ENCODE measurements at regions not wholly inside any gene's neighbourhood (a gene's known extent, or its start where the extent isn't known, plus 50 kb on each side); places are given as distances from the start of the nearest gene placed in this dataset.

DNA sequence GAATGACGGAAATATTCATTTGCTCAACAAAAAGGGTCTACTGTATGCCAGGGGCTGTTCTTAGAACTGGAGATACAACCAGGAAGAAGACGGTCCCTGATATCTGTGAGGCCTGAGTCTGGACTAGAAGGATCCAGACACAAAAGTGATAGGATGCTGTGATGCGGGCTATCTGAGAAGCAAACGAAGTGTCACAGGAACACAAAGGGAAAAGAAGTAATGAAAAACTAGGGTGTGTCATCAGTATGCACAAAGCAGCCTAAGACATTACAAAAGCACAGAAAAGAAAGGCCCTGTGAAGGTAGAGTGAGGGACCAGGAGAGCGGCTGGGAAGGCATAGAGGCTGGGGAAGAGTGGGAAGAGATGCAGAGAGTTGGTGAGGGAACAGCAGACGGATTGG is 63.3 kb upstream of the C3orf80 start:
- TF ChIP-seq, protein P1, sequence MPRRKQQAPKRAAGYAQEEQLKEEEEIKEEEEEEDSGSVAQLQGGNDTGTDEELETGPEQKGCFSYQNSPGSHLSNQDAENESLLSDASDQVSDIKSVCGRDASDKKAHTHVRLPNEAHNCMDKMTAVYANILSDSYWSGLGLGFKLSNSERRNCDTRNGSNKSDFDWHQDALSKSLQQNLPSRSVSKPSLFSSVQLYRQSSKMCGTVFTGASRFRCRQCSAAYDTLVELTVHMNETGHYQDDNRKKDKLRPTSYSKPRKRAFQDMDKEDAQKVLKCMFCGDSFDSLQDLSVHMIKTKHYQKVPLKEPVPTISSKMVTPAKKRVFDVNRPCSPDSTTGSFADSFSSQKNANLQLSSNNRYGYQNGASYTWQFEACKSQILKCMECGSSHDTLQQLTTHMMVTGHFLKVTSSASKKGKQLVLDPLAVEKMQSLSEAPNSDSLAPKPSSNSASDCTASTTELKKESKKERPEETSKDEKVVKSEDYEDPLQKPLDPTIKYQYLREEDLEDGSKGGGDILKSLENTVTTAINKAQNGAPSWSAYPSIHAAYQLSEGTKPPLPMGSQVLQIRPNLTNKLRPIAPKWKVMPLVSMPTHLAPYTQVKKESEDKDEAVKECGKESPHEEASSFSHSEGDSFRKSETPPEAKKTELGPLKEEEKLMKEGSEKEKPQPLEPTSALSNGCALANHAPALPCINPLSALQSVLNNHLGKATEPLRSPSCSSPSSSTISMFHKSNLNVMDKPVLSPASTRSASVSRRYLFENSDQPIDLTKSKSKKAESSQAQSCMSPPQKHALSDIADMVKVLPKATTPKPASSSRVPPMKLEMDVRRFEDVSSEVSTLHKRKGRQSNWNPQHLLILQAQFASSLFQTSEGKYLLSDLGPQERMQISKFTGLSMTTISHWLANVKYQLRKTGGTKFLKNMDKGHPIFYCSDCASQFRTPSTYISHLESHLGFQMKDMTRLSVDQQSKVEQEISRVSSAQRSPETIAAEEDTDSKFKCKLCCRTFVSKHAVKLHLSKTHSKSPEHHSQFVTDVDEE (CRISPR knock-in tag; IDR thresholded peaks at IDR 0.05): no peak
- TF ChIP-seq TCF4 (CRISPR knock-in tag; IDR thresholded peaks at IDR 0.05; ENCODE audit: borderline replicate concordance) (no peak), SNAI2 (CRISPR knock-in tag; IDR thresholded peaks at IDR 0.05) (no peak), ZC3H10 (CRISPR knock-in tag; IDR thresholded peaks at IDR 0.05) (no peak)
- TF ChIP-seq, protein P2, sequence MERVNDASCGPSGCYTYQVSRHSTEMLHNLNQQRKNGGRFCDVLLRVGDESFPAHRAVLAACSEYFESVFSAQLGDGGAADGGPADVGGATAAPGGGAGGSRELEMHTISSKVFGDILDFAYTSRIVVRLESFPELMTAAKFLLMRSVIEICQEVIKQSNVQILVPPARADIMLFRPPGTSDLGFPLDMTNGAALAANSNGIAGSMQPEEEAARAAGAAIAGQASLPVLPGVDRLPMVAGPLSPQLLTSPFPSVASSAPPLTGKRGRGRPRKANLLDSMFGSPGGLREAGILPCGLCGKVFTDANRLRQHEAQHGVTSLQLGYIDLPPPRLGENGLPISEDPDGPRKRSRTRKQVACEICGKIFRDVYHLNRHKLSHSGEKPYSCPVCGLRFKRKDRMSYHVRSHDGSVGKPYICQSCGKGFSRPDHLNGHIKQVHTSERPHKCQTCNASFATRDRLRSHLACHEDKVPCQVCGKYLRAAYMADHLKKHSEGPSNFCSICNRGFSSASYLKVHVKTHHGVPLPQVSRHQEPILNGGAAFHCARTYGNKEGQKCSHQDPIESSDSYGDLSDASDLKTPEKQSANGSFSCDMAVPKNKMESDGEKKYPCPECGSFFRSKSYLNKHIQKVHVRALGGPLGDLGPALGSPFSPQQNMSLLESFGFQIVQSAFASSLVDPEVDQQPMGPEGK (CRISPR knock-in tag; IDR thresholded peaks at IDR 0.05; ENCODE audit: borderline replicate concordance): no peak

All from SK-N-SH treated with all-trans-retinoic acid at 6 μM for 48 hours (cell line).